Astrocyte (in vitro differentiated cells and primary cell): ENCODE measurements at regions not wholly inside any gene's neighbourhood (a gene's known extent, or its start where the extent isn't known, plus 50 kb on each side); places are given as distances from the start of the nearest gene placed in this dataset.

Source experiments
- EZH2 ChIP-seq: IDR thresholded peaks from 2 replicates; pipeline ENCODE4 v1.6.1; 2012; ENCODE audit warnings: mild to moderate bottlenecking, low read length, inconsistent platforms; ENCODE audit not compliant: insufficient read depth
- TF ChIP-seq, protein P1 (sequence below): IDR thresholded peaks from 2 replicates; pipeline ENCODE4 v1.5.1; 2011; ENCODE audit warnings: low read depth, mild to moderate bottlenecking, inconsistent platforms, low read length, moderate library complexity; ENCODE audit not compliant: insufficient read depth

DNA sequence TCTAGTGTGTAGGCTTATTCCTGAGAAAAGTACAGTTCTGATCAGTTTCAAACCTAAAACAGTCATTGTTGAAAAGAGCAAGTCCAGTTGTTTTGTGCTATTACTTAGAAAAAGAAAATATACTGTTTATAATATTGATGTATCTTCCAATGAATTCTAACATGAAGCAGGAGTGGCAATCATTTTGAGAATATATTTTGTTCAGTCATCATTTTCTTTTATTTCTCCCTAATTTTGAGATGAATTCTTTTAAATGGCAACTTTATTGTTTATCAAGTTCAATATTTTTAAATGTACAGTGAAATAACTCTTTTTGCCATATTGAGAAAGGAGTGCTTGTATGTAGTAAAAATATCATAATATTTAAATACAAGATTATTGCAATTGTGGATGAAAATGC lies 862.2 kb upstream of the MDGA2 start:
- TF ChIP-seq, protein P1, sequence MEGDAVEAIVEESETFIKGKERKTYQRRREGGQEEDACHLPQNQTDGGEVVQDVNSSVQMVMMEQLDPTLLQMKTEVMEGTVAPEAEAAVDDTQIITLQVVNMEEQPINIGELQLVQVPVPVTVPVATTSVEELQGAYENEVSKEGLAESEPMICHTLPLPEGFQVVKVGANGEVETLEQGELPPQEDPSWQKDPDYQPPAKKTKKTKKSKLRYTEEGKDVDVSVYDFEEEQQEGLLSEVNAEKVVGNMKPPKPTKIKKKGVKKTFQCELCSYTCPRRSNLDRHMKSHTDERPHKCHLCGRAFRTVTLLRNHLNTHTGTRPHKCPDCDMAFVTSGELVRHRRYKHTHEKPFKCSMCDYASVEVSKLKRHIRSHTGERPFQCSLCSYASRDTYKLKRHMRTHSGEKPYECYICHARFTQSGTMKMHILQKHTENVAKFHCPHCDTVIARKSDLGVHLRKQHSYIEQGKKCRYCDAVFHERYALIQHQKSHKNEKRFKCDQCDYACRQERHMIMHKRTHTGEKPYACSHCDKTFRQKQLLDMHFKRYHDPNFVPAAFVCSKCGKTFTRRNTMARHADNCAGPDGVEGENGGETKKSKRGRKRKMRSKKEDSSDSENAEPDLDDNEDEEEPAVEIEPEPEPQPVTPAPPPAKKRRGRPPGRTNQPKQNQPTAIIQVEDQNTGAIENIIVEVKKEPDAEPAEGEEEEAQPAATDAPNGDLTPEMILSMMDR, result no peak
- no peak for TF ChIP-seq EZH2
